GM23248 (cell line): ENCODE measurements at regions not wholly inside any gene's neighbourhood (a gene's known extent, or its start where the extent isn't known, plus 50 kb on each side); places are given as distances from the start of the nearest gene placed in this dataset.

Source experiments
- DNase-seq: peaks from one replicate; pipeline ENCODE4 v3.0.0-alpha.2; 2015
- H2AFZ ChIP-seq: fragments of 200-600 bp; sonication (generic); 2 replicates; pipeline ENCODE4 v1.6.1; 2016; ENCODE audit warnings: antibody characterized with exemption
- H3F3A ChIP-seq: fragments of 200-600 bp; sonication (generic); 2 replicates; pipeline ENCODE4 v1.6.1; 2016; ENCODE audit warnings: mild to moderate bottlenecking, antibody characterized with exemption, mixed run types; ENCODE audit not compliant: insufficient read depth
- H3K27ac ChIP-seq: fragments of 200-600 bp; sonication (generic); 2 replicates; pipeline ENCODE4 v1.5.1; 2016; ENCODE audit warnings: mild to moderate bottlenecking
- H3K27me3 ChIP-seq: fragments of 200-600 bp; sonication (generic); replicated peaks from 2 replicates; pipeline ENCODE4 v1.6.1; 2016; ENCODE audit warnings: mild to moderate bottlenecking; ENCODE audit not compliant: insufficient read depth
- H3K36me3 ChIP-seq: fragments of 200-600 bp; sonication (generic); 2 replicates; pipeline ENCODE4 v1.6.1; 2016; ENCODE audit warnings: low read depth, mild to moderate bottlenecking
- H3K4me1 ChIP-seq: fragments of 200-600 bp; sonication (generic); 2 replicates; pipeline ENCODE4 v1.6.1; 2016; ENCODE audit warnings: mild to moderate bottlenecking; ENCODE audit not compliant: insufficient read depth
- H3K4me2 ChIP-seq: fragments of 200-600 bp; sonication (generic); one replicate; pipeline ENCODE4 v1.6.1; 2016; ENCODE audit warnings: mild to moderate bottlenecking; ENCODE audit not compliant: unreplicated experiment
- H3K4me3 ChIP-seq: fragments of 200-600 bp; sonication (generic); 2 replicates; pipeline ENCODE4 v1.5.1; 2016; ENCODE audit warnings: mild to moderate bottlenecking
- H3K79me2 ChIP-seq: fragments of 200-600 bp; sonication (generic); 2 replicates; pipeline ENCODE4 v1.6.1; 2016; ENCODE audit warnings: mild to moderate bottlenecking; ENCODE audit not compliant: insufficient read depth
- H3K9ac ChIP-seq: fragments of 200-600 bp; sonication (generic); 2 replicates; pipeline ENCODE4 v1.6.1; 2016; ENCODE audit warnings: mild to moderate bottlenecking
- H3K9me2 ChIP-seq: fragments of 200-600 bp; sonication (generic); 2 replicates; pipeline ENCODE4 v1.6.1; 2016; ENCODE audit warnings: mixed run types, mild to moderate bottlenecking, moderate library complexity; ENCODE audit not compliant: insufficient read depth
- H3K9me3 ChIP-seq: fragments of 200-600 bp; sonication (generic); one replicate; pipeline ENCODE4 v1.6.1; 2017; ENCODE audit warnings: low read depth
- H4K20me1 ChIP-seq: fragments of 200-600 bp; sonication (generic); 2 replicates; pipeline ENCODE4 v1.6.0; 2016; ENCODE audit not compliant: insufficient read depth
- EZH2 ChIP-seq: fragments of 200-600 bp; sonication (generic); IDR thresholded peaks from 2 replicates; pipeline ENCODE4 v1.6.1; 2018; ENCODE audit warnings: antibody characterized with exemption, mild to moderate bottlenecking; ENCODE audit not compliant: insufficient read depth, poor library complexity, severe bottlenecking
- EZH2phosphoT487 ChIP-seq: fragments of 200-600 bp; sonication (generic); IDR thresholded peaks from 2 replicates; pipeline ENCODE4 v1.6.1; 2018; ENCODE audit warnings: antibody characterized with exemption, moderate library complexity, mild to moderate bottlenecking, low read depth; ENCODE audit not compliant: insufficient read depth
- WGBS, 2 experiments: methylation state at CpG; one replicate each; pipeline ENCODE4 v1.1.6; 2015 to 2017; ENCODE audit warnings: low lambda C conversion rate in 2 of 2, low coverage in 1 of 2; ENCODE audit errors: missing lambda C conversion rate in 2 of 2; 5-methylcytosine and 5-hydroxymethylcytosine counted together
- in situ Hi-C: fragments of 300-500 bp; cut with MboI; formaldehyde crosslinking; loops from 2 replicates; pipeline ENCODE4 v1.15.0; 2020

- H3K4me1 ChIP-seq: no peaks in the 10 kb centered on the region
- no peak overlapping the region for H3K4me3 ChIP-seq
- H3K79me2 ChIP-seq: no peaks in the 10 kb centered on the region
- no peak overlapping the region for H3K4me2 ChIP-seq
- H3K9me2 ChIP-seq: no peaks in the 10 kb centered on the region
- H3K36me3 ChIP-seq: no peaks in the 10 kb centered on the region
- no peaks in the 10 kb centered on the region for H3K9me3 ChIP-seq
- no peak overlapping the region for H3K27ac ChIP-seq
- no peak for TF ChIP-seq EZH2
- TF ChIP-seq EZH2phosphoT487: no peak
- DNase-seq: no peak
- H2AFZ ChIP-seq: no peak overlapping the region
- in situ Hi-C loops: no loop called here
- WGBS, 2 experiments: 74 to 80% methylated on average over 1 of the region's 1 CpG
- no peaks in the 10 kb centered on the region for H3F3A ChIP-seq
- no peaks in the 10 kb centered on the region for H3K27me3 ChIP-seq
- H3K9ac ChIP-seq: no peak overlapping the region
- no peaks in the 10 kb centered on the region for H4K20me1 ChIP-seq
Measured at GRCh38 chr12:90170740-90171139, 462.1 kb upstream of the ATP2B1 start.

GRCh38 chr12:90167518-90168208 lies 459.0 kb upstream of the ATP2B1 start:
- Histone ChIP-seq H3K36me3 (no peaks in the 10 kb centered on the region), H2AFZ (no peak overlapping the region), H3K27ac (no peak overlapping the region), H3K9me2 (no peaks in the 10 kb centered on the region), H3K4me1 (no peaks in the 10 kb centered on the region), H3K9ac (no peak overlapping the region), H3K4me2 (no peak overlapping the region), H3F3A (no peaks in the 10 kb centered on the region), H3K9me3 (no peaks in the 10 kb centered on the region), H3K27me3 (no peaks in the 10 kb centered on the region), H3K79me2 (no peaks in the 10 kb centered on the region), H4K20me1 (no peaks in the 10 kb centered on the region), H3K4me3 (no peak overlapping the region)
- TF ChIP-seq EZH2: no peak
- TF ChIP-seq EZH2phosphoT487: no peak
- DNase-seq: no peak
- WGBS, 2 experiments: 85% methylated on average over 8 of the region's 8 CpGs
- in situ Hi-C loops: no loop called here

GRCh38 chr12:90166671-90167070 lies 458.0 kb upstream of the ATP2B1 start:
- WGBS, 2 experiments: 81% methylated on average over 2 of the region's 2 CpGs
- Histone ChIP-seq H4K20me1 (no peaks in the 10 kb centered on the region), H3K9me3 (no peaks in the 10 kb centered on the region), H3K9me2 (no peaks in the 10 kb centered on the region), H3F3A (no peaks in the 10 kb centered on the region), H3K36me3 (no peaks in the 10 kb centered on the region), H3K27ac (no peak overlapping the region), H3K79me2 (no peaks in the 10 kb centered on the region), H3K4me1 (no peaks in the 10 kb centered on the region), H3K27me3 (no peaks in the 10 kb centered on the region), H3K4me3 (no peak overlapping the region), H3K9ac (no peak overlapping the region), H3K4me2 (no peak overlapping the region), H2AFZ (no peak overlapping the region)
- no peak for DNase-seq
- TF ChIP-seq EZH2phosphoT487 (no peak), EZH2 (no peak)
- in situ Hi-C loops: no loop called here

GRCh38 chr12:90166012-90166411 lies 457.4 kb upstream of the ATP2B1 start:
- H3K4me1 ChIP-seq: no peaks in the 10 kb centered on the region
- in situ Hi-C loops: no loop called here
- H3K4me3 ChIP-seq: no peak overlapping the region
- H4K20me1 ChIP-seq: no peaks in the 10 kb centered on the region
- no peak overlapping the region for H2AFZ ChIP-seq
- 76 to 84% methylated on average over 1 of the region's 1 CpG for WGBS, 2 experiments
- H3K27me3 ChIP-seq: no peaks in the 10 kb centered on the region
- no peak overlapping the region for H3K4me2 ChIP-seq
- TF ChIP-seq EZH2 (no peak), EZH2phosphoT487 (no peak)
- no peaks in the 10 kb centered on the region for H3K9me2 ChIP-seq
- no peak overlapping the region for H3K9ac ChIP-seq
- no peaks in the 10 kb centered on the region for H3K9me3 ChIP-seq
- no peaks in the 10 kb centered on the region for H3F3A ChIP-seq
- no peaks in the 10 kb centered on the region for H3K36me3 ChIP-seq
- no peaks in the 10 kb centered on the region for H3K79me2 ChIP-seq
- no peak overlapping the region for H3K27ac ChIP-seq
- no peak for DNase-seq

GRCh38 chr12:90163975-90164374 lies 455.3 kb upstream of the ATP2B1 start:
- H3K36me3 ChIP-seq: no peaks in the 10 kb centered on the region
- DNase-seq: peak; percentile 5
- no peaks in the 10 kb centered on the region for H3F3A ChIP-seq
- no peak overlapping the region for H3K4me2 ChIP-seq
- no peaks in the 10 kb centered on the region for H4K20me1 ChIP-seq
- no peak overlapping the region for H3K27ac ChIP-seq
- in situ Hi-C loops: no loop called here
- no peaks in the 10 kb centered on the region for H3K4me1 ChIP-seq
- no peak overlapping the region for H3K9ac ChIP-seq
- no peaks in the 10 kb centered on the region for H3K79me2 ChIP-seq
- no peak overlapping the region for H3K4me3 ChIP-seq
- 25 to 42% methylated on average over 3 of the region's 3 CpGs for WGBS, 2 experiments
- no peak overlapping the region for H2AFZ ChIP-seq
- H3K9me3 ChIP-seq: no peaks in the 10 kb centered on the region
- TF ChIP-seq EZH2phosphoT487 (no peak), EZH2 (no peak)
- no peaks in the 10 kb centered on the region for H3K9me2 ChIP-seq
- H3K27me3 ChIP-seq: no peaks in the 10 kb centered on the region
